ENCODE measurements at regions not wholly inside any gene's neighbourhood (a gene's known extent, or its start where the extent isn't known, plus 50 kb on each side); places are given as distances from the start of the nearest gene placed in this dataset.
A peak's percentile ranks its signal among the peaks of the same experiment; 100 is the strongest.

DNA sequence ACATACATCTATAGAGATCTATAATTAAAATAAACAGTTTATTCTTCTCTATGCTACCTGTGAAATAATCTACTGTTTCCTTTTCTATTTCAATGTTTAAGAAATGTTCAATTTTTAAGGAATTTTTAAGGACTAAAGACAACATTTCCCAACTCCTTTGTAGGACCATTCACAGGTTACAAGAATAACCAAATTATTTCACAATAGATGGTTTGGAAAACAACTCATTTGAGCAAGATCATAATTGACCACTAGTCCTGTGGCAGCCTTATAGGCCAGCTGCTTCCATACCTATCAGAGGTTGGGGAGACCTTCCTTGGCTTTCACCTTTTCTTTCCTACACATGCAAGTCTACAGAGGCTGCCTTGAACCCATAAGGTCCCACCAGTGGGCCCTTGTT, 193.7 kb downstream of the TTC39B start:
- no peak overlapping the region for H3K27ac ChIP-seq
- no peaks in the 10 kb centered on the region for H3K9me3 ChIP-seq
- DNase-seq, result no peak
- H3K36me3 ChIP-seq, result no peaks in the 10 kb centered on the region
- no peak overlapping the region for H3K4me3 ChIP-seq
- in situ Hi-C loops (cut with MboI; ENCODE audit: low pct_ligation_motif_present in 1 of 4, low pct_unique_long_range_greater_than_20kb in 1 of 4, low sequenced_read_pairs in 3 of 4) (no loop called here), intact Hi-C loops (cut with DNase I; ENCODE audit: low total_unique reads) (no loop called here)
- H3K27me3 ChIP-seq, result no peaks in the 10 kb centered on the region
- TF ChIP-seq POLR2AphosphoS5 (IDR thresholded peaks at IDR 0.05), result no peak
- TF ChIP-seq POLR2A (IDR thresholded peaks at IDR 0.05), result no peak
- no peak for TF ChIP-seq EP300 (IDR thresholded peaks at IDR 0.05; ENCODE audit: low read depth)
- TF ChIP-seq, protein P1, sequence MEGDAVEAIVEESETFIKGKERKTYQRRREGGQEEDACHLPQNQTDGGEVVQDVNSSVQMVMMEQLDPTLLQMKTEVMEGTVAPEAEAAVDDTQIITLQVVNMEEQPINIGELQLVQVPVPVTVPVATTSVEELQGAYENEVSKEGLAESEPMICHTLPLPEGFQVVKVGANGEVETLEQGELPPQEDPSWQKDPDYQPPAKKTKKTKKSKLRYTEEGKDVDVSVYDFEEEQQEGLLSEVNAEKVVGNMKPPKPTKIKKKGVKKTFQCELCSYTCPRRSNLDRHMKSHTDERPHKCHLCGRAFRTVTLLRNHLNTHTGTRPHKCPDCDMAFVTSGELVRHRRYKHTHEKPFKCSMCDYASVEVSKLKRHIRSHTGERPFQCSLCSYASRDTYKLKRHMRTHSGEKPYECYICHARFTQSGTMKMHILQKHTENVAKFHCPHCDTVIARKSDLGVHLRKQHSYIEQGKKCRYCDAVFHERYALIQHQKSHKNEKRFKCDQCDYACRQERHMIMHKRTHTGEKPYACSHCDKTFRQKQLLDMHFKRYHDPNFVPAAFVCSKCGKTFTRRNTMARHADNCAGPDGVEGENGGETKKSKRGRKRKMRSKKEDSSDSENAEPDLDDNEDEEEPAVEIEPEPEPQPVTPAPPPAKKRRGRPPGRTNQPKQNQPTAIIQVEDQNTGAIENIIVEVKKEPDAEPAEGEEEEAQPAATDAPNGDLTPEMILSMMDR (IDR thresholded peaks at IDR 0.05), result no peak
- H3K4me1 ChIP-seq, result no peaks in the 10 kb centered on the region

DNA sequence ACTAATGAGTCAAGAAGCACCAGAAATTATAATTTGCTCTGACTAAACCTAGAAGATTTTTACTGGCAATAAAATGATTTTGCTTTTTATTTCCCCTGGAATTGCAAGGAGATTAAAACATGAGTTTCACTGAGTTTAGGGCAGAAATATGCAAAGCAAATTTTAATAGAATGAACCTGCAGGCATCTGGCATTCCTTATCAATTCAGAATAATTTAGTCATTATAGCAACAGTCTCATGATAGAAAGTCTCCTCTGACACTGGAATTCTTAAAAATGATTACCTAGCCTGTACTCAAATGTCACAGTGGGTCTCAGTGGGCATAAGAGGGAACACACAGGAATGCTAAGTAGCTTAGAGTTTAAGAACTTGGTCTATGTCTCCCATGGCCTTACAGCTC, 195.9 kb downstream of the TTC39B start:
- H3K4me1 ChIP-seq, result no peaks in the 10 kb centered on the region
- TF ChIP-seq POLR2A (IDR thresholded peaks at IDR 0.05) (no peak), EP300 (IDR thresholded peaks at IDR 0.05; ENCODE audit: low read depth) (no peak)
- H3K27ac ChIP-seq, result no peak overlapping the region
- H3K27me3 ChIP-seq, result no peaks in the 10 kb centered on the region
- peaks cover 3 to 4% of the 10 kb centered on the region in 2 donors for H3K9me3 ChIP-seq
- H3K4me3 ChIP-seq, result no peak overlapping the region
- in situ Hi-C loops (cut with MboI; ENCODE audit: low pct_ligation_motif_present in 1 of 4, low pct_unique_long_range_greater_than_20kb in 1 of 4, low sequenced_read_pairs in 3 of 4) (no loop called here), intact Hi-C loops (cut with DNase I; ENCODE audit: low total_unique reads) (no loop called here)
- no peaks in the 10 kb centered on the region for H3K36me3 ChIP-seq
- no peak for DNase-seq

DNA sequence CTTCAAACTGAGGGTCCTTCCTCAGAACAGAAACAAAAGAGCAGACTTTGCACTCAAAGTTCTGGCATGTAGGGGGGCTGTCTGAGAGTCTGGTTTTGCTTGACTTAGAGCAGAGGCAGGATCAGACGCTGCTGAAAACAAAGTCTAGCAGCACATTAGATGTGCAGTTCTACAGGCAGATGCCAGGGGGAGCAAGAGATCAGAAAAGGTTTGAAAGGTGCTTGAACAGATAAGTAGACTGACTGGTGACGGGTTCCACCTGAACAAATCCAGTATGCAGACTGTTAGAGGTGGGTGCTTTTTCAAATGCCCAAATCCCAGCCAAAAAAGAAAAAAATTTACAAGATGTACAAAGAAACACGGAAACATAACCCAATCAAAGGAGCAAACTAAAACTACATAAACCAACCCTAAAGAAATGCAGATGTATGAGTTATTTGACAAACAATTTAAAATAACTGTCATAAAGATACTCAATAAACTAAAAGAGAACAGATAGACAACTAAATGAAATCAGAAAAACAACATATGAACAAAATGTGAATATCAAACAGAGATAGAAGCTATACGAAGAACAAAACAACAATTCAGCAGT, 194.7 kb upstream of the FREM1 start:
- intact Hi-C loops (cut with DNase I; ENCODE audit: low total_unique reads) (no loop called here), in situ Hi-C loops (cut with MboI; ENCODE audit: low pct_ligation_motif_present in 1 of 4, low pct_unique_long_range_greater_than_20kb in 1 of 4, low sequenced_read_pairs in 3 of 4) (no loop called here)
- no peaks in the 10 kb centered on the region for H3K4me1 ChIP-seq
- peaks cover 3 to 4% of the 10 kb centered on the region in 2 donors for H3K9me3 ChIP-seq
- H3K36me3 ChIP-seq, result no peaks in the 10 kb centered on the region
- TF ChIP-seq POLR2A (IDR thresholded peaks at IDR 0.05) (no peak), EP300 (IDR thresholded peaks at IDR 0.05; ENCODE audit: low read depth) (no peak)
- TF ChIP-seq, protein P1 (IDR thresholded peaks at IDR 0.05), result peak; percentile 56 to 68 (median 57)
- H3K4me3 ChIP-seq, result no peak overlapping the region
- WGBS, 2 donors (ENCODE audit: low coverage in 1 of 2), result 27 to 31% methylated on average over 4 of the region's 4 CpGs
- no peak for DNase-seq
- H3K27ac ChIP-seq, result no peak overlapping the region
- H3K27me3 ChIP-seq, result no peaks in the 10 kb centered on the region

DNA sequence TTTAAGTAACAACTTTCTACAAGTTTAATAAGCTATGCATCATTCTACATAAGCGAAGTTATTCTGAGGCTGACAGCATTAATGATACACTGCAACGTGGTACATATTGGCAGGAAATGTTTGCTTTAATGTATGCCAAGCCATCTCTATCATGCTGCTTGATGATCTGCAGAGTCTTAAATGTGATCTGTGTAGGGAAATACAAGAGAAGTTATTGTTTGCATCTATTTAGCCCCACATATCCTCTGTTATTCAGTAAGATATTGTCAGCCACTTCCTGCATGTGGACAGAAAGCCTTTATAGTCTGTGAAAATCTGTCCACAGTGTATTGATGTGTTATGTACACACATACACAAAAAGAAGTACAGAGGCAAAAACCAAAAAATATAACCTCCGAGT, 193.1 kb upstream of the FREM1 start:
- TF ChIP-seq POLR2A (IDR thresholded peaks at IDR 0.05) (no peak), POLR2AphosphoS5 (IDR thresholded peaks at IDR 0.05) (no peak), EP300 (IDR thresholded peaks at IDR 0.05; ENCODE audit: low read depth) (no peak)
- TF ChIP-seq, protein P1 (IDR thresholded peaks at IDR 0.05), result no peak
- no peak for DNase-seq
- Histone ChIP-seq H3K4me3 (no peak overlapping the region), H3K9me3 (peaks cover 3 to 4% of the 10 kb centered on the region in 2 donors), H3K27ac (no peak overlapping the region), H3K27me3 (no peaks in the 10 kb centered on the region), H3K4me1 (no peaks in the 10 kb centered on the region), H3K36me3 (no peaks in the 10 kb centered on the region)
- 55 to 62% methylated on average over 1 to 3 of the region's 3 CpGs for whole genome bisulfite sequencing, 2 donors (ENCODE audit: low coverage in 1 of 2)
- intact Hi-C loops (cut with DNase I; ENCODE audit: low total_unique reads) (no loop called here), in situ Hi-C loops (cut with MboI; ENCODE audit: low pct_ligation_motif_present in 1 of 4, low pct_unique_long_range_greater_than_20kb in 1 of 4, low sequenced_read_pairs in 3 of 4) (no loop called here)

DNA sequence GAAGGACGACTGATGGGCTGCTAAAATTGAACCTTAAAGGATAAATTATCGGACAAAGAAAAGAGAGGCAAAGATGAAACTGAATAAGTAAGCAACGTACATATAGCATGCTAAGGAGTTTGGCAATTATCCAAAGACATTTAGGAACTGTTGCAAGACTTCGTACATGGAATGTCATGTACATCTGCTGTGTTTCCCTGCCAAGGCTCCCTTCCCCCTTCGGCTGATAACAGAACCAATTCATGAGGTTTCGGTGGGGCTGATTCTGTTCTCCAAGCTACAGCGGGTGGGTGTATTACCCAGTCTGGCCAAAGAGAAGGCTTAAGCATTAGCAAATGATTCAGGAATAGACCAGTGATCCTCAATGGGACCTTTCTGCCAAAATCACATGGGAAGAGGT, 190.9 kb upstream of the FREM1 start:
- Histone ChIP-seq H3K36me3 (no peaks in the 10 kb centered on the region), H3K27me3 (no peaks in the 10 kb centered on the region), H3K9me3 (no peaks in the 10 kb centered on the region), H3K4me1 (no peaks in the 10 kb centered on the region), H3K4me3 (no peak overlapping the region), H3K27ac (no peak overlapping the region)
- intact Hi-C loops (cut with DNase I; ENCODE audit: low total_unique reads) (no loop called here), in situ Hi-C loops (cut with MboI; ENCODE audit: low pct_ligation_motif_present in 1 of 4, low pct_unique_long_range_greater_than_20kb in 1 of 4, low sequenced_read_pairs in 3 of 4) (no loop called here)
- TF ChIP-seq, protein P1 (IDR thresholded peaks at IDR 0.05), result no peak
- TF ChIP-seq POLR2A (IDR thresholded peaks at IDR 0.05) (no peak), POLR2AphosphoS5 (IDR thresholded peaks at IDR 0.05) (no peak), EP300 (IDR thresholded peaks at IDR 0.05; ENCODE audit: low read depth) (no peak)
- no peak for DNase-seq
- WGBS, 2 donors (ENCODE audit: low coverage in 1 of 2), result 81 to 100% methylated on average over 3 to 7 of the region's 7 CpGs
